ENCODE measurements at regions not wholly inside any gene's neighbourhood (a gene's known extent, or its start where the extent isn't known, plus 50 kb on each side); places are given as distances from the start of the nearest gene placed in this dataset.
"Not testable (repeated sequence)": the region's sequence is repeated elsewhere in the genome, so short reads cannot be mapped to it uniquely, and the experiment has no call there.

DNA sequence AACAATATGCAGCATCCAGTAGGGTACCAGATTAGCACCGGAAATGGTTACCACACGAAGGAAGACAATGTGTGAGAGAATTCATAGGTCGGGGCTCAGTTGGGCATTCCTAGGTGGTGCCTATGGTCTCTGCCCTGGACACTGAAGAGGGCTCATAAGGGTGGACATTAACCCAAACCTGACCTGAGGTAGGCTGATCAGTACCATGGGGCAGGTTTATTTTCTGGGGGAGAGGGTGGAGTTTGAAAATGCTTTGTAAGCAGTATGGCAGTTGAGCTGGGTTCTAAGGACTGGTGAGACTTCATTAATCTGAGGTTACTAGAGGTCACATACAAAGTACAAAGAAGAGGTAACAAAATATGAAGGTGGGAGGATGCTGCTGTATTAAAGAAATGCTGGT, 68.4 kb downstream of the RPL22L1 start:
- Histone ChIP-seq H3K9ac (ENCODE audit: low read length) (no peak overlapping the region), H2AFZ (ENCODE audit: insufficient read depth, low read depth, low read length, poor library complexity, severe bottlenecking) (no peak overlapping the region), H3K4me1 (ENCODE audit: control insufficient read depth in 2 of 2, insufficient read depth in 2 of 2, low read length in 2 of 2) (no peaks in the 10 kb centered on the region), H3K27me3 (replicated peaks in 1 of 4; ENCODE audit: control extremely low read depth in 1 of 4, control insufficient read depth in 3 of 4, insufficient read depth in 4 of 4, low read length in 3 of 4) (peaks cover 0 to 9% (median 6%) of the 10 kb centered on the region in 4 experiments), H3K36me3 (replicated peaks in 1 of 2; ENCODE audit: control extremely low read depth in 1 of 2, control insufficient read depth in 1 of 2, extremely low read depth in 1 of 2, insufficient read depth in 2 of 2, low read length in 1 of 2) (no peaks in the 10 kb centered on the region), H3K27ac (ENCODE audit: low read length in 2 of 2) (no peak overlapping the region), H3K9me3 (ENCODE audit: control extremely low read depth in 1 of 3, control insufficient read depth in 2 of 3, insufficient read depth in 1 of 3, low read length in 2 of 3) (no peaks in the 10 kb centered on the region), H3K4me3 (ENCODE audit: control extremely low read depth in 1 of 5, extremely low read depth in 1 of 5, insufficient read depth in 1 of 5, low read depth in 2 of 5, low read length in 4 of 5) (no peak overlapping the region), H3K79me2 (ENCODE audit: control insufficient read depth, insufficient read depth, low read length) (no peaks in the 10 kb centered on the region), H3K4me2 (replicated peaks; ENCODE audit: low read depth, low read length, poor library complexity, severe bottlenecking) (no peak overlapping the region), H4K20me1 (ENCODE audit: control insufficient read depth, insufficient read depth, low read length, poor library complexity, severe bottlenecking) (no peaks in the 10 kb centered on the region)
- WGBS (ENCODE audit: insufficient coverage) = 100% methylated on average over 3 of the region's 3 CpGs
- TF ChIP-seq EZH2 (IDR thresholded peaks at IDR 0.05; ENCODE audit: borderline replicate concordance, insufficient read depth, low read depth, low read length, poor library complexity, severe bottlenecking) = no peak
- TF ChIP-seq, protein P1, sequence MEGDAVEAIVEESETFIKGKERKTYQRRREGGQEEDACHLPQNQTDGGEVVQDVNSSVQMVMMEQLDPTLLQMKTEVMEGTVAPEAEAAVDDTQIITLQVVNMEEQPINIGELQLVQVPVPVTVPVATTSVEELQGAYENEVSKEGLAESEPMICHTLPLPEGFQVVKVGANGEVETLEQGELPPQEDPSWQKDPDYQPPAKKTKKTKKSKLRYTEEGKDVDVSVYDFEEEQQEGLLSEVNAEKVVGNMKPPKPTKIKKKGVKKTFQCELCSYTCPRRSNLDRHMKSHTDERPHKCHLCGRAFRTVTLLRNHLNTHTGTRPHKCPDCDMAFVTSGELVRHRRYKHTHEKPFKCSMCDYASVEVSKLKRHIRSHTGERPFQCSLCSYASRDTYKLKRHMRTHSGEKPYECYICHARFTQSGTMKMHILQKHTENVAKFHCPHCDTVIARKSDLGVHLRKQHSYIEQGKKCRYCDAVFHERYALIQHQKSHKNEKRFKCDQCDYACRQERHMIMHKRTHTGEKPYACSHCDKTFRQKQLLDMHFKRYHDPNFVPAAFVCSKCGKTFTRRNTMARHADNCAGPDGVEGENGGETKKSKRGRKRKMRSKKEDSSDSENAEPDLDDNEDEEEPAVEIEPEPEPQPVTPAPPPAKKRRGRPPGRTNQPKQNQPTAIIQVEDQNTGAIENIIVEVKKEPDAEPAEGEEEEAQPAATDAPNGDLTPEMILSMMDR (IDR thresholded peaks at IDR 0.05) = no peak
- ATAC-seq (ENCODE audit: low read depth) = no peak
- Mint-ChIP-seq H3K9me3 (ENCODE audit: insufficient read depth) (peaks cover 5% of the 10 kb centered on the region), H3K27ac (no peak overlapping the region), H3K4me3 (no peak overlapping the region), H3K4me1 (no peaks in the 10 kb centered on the region), H3K27me3 (peaks cover 51% of the 10 kb centered on the region)
- ChIA-PET CTCF (interaction anchor here (1.4 kb wide), 1 partner anchor 10 kb away, joined by 8 read pairs; no protein-coding TSS in a partner anchor), POLR2A (no interaction called here)
- DNase-seq = no peak
- intact Hi-C loops (cut with micrococcal nuclease) = no loop called here

DNA sequence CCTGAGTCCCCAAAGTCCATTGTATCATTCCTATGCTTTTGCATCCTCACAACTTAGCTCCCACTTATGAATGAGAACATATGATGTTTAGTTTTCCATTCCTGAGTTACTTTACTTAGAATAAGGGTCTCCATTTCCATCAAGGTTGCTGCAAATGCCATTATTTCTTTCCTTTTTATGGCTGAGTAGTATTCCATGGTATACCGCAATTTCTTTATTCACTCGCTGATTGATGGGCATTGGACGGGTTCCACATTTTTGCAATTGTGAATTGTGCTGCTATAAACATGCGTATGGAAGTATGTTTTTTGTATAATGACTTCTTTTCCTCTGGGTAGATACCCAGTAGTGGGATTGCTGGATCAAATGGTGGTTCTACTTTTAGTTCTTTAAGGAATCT, 69.7 kb downstream of the RPL22L1 start:
- H3K36me3 ChIP-seq (replicated peaks in 1 of 2; ENCODE audit: control extremely low read depth in 1 of 2, control insufficient read depth in 1 of 2, extremely low read depth in 1 of 2, insufficient read depth in 2 of 2, low read length in 1 of 2); H3K4me2 ChIP-seq (replicated peaks; ENCODE audit: low read depth, low read length, poor library complexity, severe bottlenecking); ATAC-seq (ENCODE audit: low read depth); CTCF ChIA-PET; H3K4me3 Mint-ChIP-seq; H3K27me3 ChIP-seq (replicated peaks in 1 of 4; ENCODE audit: control extremely low read depth in 1 of 4, control insufficient read depth in 3 of 4, insufficient read depth in 4 of 4, low read length in 3 of 4); H4K20me1 ChIP-seq (ENCODE audit: control insufficient read depth, insufficient read depth, low read length, poor library complexity, severe bottlenecking); H3K27ac Mint-ChIP-seq; H3K9ac ChIP-seq (ENCODE audit: low read length); POLR2A ChIA-PET; H2AFZ ChIP-seq (ENCODE audit: insufficient read depth, low read depth, low read length, poor library complexity, severe bottlenecking); H3K9me3 Mint-ChIP-seq (ENCODE audit: insufficient read depth); H3K4me1 ChIP-seq (ENCODE audit: control insufficient read depth in 2 of 2, insufficient read depth in 2 of 2, low read length in 2 of 2); intact Hi-C loops (cut with micrococcal nuclease); DNase-seq; H3K4me3 ChIP-seq (ENCODE audit: control extremely low read depth in 1 of 5, extremely low read depth in 1 of 5, insufficient read depth in 1 of 5, low read depth in 2 of 5, low read length in 4 of 5); H3K4me1 Mint-ChIP-seq; H3K79me2 ChIP-seq (ENCODE audit: control insufficient read depth, insufficient read depth, low read length); H3K27ac ChIP-seq (ENCODE audit: low read length in 2 of 2); H3K9me3 ChIP-seq (ENCODE audit: control extremely low read depth in 1 of 3, control insufficient read depth in 2 of 3, insufficient read depth in 1 of 3, low read length in 2 of 3): not testable (repeated sequence)
- WGBS (ENCODE audit: insufficient coverage) = no CpG with 5 or more reads among the region's 4 CpGs
- H3K27me3 Mint-ChIP-seq = peaks cover 48% of the 10 kb centered on the region
